K562 (cell line): ENCODE measurements at regions not wholly inside any gene's neighbourhood (a gene's known extent, or its start where the extent isn't known, plus 50 kb on each side); places are given as distances from the start of the nearest gene placed in this dataset.

Experiments used
- CTCF ChIP-seq, 3 experiments: IDR thresholded peaks in 2 of 3; conservative IDR thresholded peaks in 1 of 3; 2 replicates each; pipeline ENCODE4 v1.5.1; 2011 to 2012; ENCODE audit warnings: low read length in 3 of 3, mild to moderate bottlenecking in 3 of 3, control low read depth in 2 of 3, improper control_type of control experiment in 1 of 3, inconsistent platforms in 1 of 3, low read depth in 1 of 3, mixed read lengths in 1 of 3, moderate library complexity in 1 of 3; ENCODE audit not compliant: insufficient read depth in 2 of 3
- CXXC5 ChIP-seq: fragments of 250-450 bp; sonication (Bioruptor Pico); IDR thresholded peaks from 2 replicates; pipeline ENCODE4 v1.8.0; 2022; ENCODE audit warnings: inconsistent platforms, mild to moderate bottlenecking, moderate library complexity
- TARDBP ChIP-seq: fragments of 450-650 bp; IDR thresholded peaks from 2 replicates; pipeline ENCODE4 v1.6.1; 2016

- TF ChIP-seq CXXC5 (CRISPR knock-in tag) (no peak), CTCF (IDR thresholded peaks at IDR 0.05 in 2 of 3, conservative IDR thresholded peaks at IDR 0.05 in 1 of 3; ENCODE audit: insufficient read depth in 2 of 3, low read depth in 1 of 3, low read length in 3 of 3) (no peak), TARDBP (no peak)
Observed at GRCh38 chr1:90834354-90834885, 117.3 kb upstream of the BARHL2 start.
